Renal cortical epithelial cell (primary cell): ENCODE measurements at regions not wholly inside any gene's neighbourhood (a gene's known extent, or its start where the extent isn't known, plus 50 kb on each side); places are given as distances from the start of the nearest gene placed in this dataset.
"Not testable (repeated sequence)": the region's sequence is repeated elsewhere in the genome, so short reads cannot be mapped to it uniquely, and the experiment has no call there.

Experiments
- DNase-seq: peaks from one replicate; pipeline ENCODE4 v3.0.0-alpha.2; 2011; ENCODE audit warnings: low read depth

DNA sequence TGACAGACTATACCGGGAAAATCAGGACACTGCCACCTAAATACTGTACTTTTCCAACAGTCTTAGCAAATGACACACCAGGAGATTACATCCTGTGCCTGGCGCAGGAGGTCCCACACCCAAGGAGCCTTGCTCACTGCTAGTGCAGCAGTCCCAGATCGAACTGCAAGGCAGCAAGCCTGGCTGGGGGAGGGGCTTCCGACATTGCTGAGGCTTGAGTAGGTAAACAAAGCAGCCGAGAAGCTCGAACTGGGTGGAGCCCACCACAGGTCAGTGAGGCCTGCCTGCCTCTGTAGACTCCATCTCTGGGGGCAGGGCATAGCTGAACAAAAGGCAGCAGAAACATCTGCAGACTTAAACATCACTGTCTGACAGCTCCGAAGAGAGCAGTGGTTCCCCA lies 1360.0 kb downstream of the UQCRFS1 start:
- DNase-seq, result not testable (repeated sequence)

DNA sequence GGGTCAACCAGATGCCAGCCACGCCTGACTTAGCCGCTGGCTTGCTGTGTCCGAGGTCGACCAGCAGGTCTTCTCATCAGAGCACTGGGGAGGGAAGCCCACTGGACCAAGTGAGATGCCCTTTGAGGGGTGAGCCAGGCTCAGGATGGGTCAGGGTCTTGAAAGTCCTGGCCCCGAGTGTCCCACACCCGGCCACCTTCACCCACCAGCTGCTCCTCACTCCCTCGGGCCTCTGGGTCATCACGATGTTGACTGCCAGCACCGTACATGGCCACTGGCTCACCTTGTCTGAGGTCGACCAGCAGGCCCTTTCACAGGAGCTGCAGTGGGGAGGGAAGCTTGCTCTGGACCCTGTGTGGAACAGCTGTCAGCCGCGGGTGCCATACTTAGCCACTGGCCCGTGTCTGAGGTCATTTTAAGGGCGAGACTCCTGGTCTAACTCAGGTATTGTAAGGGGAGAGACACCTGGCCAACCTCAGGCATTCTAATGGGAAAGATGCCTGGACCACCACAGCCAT lies 1361.3 kb downstream of the UQCRFS1 start:
- DNase-seq, result no peak

DNA sequence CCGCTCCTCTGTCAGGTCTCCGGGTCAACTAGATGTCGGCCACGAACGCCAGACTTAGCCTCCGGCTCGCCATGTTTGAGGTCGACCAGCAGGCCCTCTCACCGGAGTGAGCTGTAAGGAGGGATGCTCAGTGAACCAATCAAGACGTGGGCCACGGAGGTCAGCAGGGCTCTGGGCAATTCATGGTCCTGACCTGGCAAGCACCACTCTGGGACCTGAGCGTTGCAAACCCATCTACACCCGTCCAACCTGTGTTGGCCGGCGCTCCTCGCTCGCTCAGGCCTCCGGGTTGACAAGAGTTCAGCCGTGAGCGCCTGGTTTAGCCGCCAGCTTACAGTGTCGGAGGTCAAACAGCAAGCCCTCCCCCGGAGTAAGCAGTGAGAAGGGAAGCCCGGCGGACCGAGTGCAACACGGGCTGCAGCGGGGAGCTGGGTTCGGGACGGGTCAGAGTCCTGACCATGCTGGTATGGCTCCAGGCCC lies 1361.9 kb downstream of the UQCRFS1 start:
- DNase-seq, result no peak

DNA sequence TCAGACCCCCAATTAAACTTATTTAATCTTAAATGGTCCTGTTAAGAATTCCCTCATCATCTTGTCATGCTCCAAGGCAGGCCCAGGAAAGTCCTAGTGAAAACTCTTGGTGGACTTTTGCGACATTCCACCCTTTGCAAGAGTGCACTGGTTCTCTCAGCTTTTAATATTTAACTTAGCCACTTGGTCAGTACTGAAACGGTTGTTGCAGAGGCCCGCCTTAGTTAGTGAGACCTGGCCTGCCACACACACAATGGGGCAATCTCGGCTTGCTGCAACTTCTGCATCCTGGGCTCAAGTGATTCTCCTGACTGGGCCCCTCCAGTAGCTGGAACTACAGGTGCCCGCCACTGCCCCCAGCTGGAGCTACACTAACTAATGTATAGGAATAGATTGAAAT lies 1366.0 kb downstream of the UQCRFS1 start:
- DNase-seq, result no peak

DNA sequence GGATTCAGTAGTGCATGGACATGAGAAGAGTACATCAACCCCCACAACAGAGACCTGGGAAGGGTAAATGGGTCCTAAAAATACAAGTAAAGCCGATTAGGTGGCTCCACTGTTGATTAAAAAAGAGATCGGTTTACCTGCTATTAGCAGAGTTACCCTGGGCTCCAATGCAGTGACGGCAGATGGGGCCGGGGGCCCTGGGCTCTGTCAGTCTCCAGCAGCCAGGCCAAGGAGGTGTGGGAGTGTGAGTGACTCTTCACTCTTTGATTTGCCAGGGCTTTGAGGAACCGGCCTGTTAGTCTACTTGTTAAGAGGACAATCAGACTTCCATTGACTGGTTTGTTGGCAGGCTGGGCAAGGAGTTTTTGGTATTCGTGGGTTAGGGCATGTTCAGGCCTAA lies 1368.7 kb downstream of the UQCRFS1 start:
- no peak for DNase-seq

DNA sequence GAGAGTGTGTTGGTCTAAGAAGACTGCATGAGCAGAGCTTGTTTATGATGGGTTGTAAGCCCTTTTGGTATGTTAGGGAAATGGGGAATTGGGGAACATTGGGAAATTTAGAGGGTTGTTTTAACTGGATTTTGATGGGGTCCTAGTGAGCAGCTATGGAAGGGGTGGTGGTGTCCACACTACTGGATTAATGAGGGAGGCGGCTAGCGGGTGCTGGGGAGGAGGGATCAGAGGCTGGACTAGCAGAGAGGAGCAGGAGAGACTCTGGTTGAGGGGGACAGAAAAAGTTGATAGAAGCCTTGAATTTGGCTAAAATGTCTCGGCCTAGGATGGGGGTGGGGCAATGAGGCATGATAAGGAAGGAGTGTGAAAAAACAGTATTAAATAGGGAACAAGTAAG lies 1369.1 kb downstream of the UQCRFS1 start:
- no peak for DNase-seq

DNA sequence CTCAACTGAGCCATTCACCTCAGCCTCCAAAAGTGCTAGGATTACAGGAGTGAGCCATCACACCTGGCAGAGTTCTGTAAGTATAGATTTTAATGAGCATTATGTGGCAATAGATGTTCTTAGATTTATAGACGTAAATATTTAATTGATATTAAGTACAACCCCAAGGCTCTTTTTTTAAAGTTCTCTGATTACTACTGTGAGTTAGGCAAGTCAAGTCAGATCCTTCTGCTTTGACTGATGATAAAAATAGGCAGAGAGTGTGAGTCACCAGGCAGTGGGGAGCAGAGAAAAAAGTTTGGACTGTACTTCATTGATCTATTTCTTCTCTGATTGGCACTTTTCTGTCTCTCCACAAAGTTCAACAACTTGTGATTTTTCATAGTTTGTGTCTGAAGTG lies 1379.9 kb downstream of the UQCRFS1 start:
- DNase-seq, result no peak

DNA sequence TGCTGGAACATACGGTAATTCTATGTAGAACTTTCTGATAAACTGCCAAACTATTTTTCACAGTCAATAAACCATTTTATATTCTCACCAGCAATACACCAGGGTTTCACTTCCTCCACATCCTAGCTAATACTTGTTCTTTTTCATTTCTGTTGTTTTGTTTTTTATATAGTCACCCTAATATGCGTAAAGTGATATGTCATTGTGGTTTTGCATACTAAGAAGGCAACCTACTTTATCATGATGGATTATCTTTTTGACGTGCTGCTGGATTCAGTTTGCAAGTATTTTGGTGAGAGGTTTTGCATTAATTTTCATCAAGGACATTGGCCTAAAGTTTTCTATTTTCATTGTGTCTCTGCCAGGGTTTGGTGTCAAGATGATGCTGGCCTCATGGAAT lies 1384.1 kb downstream of the UQCRFS1 start:
- DNase-seq, result no peak

DNA sequence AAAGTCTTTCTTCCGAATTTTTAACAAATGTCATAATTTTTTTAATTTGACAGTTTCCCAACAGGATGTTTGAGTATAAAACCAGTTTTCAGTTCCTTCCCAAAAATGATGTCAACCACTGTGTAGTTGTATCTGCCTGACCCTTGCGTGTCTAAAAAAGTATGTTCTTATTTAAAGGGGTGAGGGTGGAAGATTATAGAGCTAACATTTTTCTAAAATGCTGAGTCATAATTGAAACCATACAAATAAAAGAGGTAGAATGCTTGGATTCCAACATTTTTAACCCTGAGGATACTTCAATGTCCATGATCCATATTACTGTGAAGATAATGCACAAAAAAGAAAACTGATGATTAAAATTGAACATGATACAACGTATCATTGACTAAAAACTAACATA lies 1388.8 kb downstream of the UQCRFS1 start:
- no peak for DNase-seq

DNA sequence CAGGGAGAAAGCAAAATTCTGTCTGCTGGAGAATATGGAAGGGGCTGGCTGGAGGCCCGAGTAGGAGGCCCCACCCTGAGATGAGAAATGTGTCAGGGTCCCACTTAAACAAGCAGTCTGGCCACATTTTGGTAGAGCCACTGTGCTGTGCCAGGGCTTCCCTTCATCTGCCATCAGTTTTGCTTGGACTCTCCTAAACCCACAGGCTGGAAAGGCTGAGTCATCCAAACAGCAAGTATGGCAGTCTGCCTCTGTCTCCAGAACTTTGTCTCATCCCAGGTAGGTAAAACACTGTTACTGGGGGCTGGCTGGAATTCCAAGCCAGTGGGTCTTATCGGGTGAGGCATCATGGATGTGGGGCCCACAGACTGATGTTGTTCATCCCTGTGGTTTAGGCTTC lies 1390.6 kb downstream of the UQCRFS1 start:
- DNase-seq, result peak; percentile 1

DNA sequence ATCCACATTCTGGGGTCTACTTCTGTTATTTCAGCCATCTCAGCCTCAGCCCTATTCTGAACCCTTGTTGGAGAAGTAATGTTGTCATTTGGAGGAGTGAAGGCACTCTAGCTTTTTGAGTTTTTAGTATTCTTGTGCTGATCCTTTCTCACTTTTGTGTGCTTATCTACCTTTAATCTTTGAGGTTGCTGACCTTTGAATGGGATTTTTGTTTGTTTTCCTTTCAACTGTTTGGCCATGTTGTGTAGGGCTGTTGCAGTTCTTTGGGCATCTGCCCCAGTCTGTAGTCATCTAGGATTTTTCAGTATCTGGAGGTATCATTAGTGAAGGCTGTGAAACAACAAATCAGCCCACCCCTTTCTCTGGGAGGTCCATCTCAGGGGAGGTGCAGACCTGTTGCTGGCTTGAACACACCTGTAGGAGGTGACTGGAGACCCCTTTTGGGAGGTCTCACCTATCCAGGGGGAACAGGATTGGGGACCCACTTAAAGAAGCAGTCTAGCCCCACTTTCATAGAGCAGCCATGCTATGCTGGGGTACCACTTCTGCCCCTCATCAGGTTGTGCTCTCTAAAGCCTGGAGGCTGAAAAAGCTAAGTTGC lies 1391.4 kb downstream of the UQCRFS1 start:
- DNase-seq, result no peak

DNA sequence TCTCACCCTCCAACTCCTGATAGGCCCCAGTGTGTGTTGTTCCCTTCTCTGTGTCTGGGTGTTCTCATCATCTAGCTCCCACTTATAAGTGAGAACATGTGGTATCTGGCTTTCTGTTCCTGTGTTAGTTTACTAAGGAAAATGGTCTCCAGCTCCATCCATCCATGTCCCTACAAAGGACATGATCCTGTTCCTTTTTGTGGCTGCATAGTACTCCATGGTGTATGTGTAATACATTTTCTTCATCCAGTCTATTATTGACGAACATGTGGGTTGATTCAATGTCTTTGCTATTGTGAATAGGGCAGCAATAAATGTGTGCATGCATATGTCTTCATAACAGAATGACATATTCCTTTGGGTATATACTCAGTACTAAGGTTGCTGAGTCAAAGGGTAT lies 1397.0 kb downstream of the UQCRFS1 start:
- DNase-seq, result no peak

DNA sequence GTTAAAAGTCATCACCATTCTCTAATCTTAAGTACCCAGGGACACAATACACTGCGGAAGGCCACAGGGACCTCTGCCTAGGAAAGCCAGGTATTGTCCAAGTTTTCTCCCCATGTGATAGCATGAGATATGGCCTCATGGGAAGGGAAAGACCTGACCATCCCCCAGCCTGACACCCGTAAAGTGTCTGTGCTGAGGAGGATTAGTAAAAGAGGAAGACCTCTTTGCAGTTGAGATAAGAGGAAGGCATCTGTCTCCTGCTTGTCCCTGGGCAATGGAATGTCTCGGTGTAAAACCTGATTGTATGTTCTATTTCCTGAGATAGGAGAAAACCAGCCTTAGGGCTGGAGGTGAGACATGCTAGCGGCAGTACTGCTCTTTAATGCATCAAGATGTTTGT lies 1398.1 kb downstream of the UQCRFS1 start:
- DNase-seq, result not testable (repeated sequence)

DNA sequence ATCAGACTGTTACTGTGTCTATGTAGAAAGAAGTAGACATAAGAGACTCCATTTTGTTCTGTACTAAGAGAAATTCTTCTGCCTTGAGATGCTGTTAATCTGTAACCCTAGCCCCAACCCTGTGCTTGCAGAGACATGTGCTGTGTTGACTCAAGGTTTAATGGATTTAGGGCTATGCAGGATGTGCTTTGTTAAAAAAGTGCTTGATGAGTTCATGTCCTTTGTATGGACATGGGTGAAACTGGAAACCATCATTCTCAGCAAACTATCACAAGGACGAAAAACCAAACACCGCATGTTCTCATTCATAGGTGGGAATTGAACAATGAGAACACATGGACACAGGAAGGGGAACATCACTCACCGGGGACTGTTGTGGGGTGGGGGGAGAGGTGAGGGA lies 1398.7 kb downstream of the UQCRFS1 start:
- not testable (repeated sequence) for DNase-seq

DNA sequence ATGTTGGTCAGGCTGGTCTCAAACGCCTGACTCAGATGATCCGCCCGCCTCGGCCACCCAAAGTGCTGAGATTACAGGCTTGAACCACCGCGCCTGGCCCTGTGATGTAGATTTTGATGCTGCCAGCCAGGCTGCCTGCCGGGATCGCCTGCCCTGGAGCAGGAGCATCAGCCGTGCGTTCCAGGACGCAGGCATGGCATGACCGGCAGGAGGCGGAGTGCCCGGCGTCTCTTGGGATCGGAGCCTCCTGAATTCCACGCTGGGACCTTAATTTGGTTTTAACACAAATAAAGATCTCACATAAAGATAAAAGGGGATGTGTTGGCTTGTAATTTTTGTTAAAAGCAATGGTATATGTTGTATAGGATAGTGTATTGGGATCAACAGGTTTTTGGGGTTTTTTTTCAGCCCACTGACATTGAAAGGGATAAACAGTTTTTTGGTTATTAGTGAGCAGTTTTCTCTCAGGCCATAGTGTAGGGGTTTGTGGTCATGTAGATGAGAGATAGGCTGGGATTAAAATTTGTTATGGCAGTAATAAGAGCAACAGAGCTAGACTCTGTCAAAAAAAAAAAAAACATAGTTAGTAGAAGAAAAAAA lies 1406.4 kb downstream of the UQCRFS1 start:
- no peak for DNase-seq

DNA sequence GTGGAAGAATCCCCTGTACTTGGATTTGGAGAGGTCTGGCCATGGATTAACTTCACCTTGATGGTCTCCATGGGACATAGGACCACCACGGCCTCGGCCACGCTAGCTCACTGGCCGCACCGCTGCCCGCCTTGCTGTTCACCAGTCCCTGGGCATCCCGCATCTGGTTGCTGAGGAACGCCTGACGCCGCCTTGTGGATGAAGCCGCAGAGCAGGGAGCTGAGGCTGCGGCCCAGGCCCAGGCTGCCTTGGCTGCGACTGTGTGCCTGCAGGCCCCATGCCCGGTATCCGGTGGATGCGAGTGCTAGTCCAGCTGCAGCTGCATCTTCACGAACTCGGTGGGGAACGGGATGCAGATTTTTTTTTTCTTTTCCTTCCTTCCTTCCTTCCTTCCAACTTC lies 1407.1 kb downstream of the UQCRFS1 start:
- no peak for DNase-seq

DNA sequence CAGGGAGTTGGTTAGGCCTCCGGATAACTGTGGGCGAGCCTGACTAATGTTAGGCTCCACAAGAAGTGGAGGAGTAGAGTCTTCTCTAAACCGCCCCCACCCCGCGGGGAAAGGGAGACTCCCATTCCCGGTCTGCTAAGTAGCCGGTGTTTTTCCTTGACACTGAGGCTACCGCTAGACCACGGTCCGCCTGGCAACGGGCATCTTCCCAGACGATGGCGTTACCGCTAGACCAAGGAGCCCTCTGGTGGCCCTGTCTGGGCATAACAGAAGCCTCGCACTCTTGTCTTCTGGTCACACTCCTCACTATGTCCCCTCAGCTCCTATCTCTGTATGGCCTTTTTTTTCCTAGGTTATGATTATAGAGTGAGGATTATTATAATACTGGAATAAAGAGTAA lies 1410.7 kb downstream of the UQCRFS1 start:
- DNase-seq, result not testable (repeated sequence)

DNA sequence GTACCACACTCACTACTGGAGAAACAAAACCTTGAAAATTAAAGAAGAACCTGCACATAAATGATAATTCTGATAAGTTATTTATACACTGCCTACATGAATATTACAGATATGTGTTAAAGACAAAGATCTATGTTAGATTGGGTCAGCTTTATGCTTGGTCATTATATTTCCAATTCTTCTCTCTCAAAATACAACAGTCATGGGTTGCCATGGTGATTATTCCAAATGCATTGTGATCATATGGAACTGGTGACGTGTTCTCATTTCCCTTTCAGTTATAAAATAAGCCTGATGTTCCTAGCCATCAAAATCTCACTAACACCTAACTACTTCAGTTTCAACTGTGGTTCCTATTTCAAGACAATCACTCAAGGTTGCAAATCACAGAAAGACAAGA lies 1416.4 kb downstream of the UQCRFS1 start:
- DNase-seq, result no peak

DNA sequence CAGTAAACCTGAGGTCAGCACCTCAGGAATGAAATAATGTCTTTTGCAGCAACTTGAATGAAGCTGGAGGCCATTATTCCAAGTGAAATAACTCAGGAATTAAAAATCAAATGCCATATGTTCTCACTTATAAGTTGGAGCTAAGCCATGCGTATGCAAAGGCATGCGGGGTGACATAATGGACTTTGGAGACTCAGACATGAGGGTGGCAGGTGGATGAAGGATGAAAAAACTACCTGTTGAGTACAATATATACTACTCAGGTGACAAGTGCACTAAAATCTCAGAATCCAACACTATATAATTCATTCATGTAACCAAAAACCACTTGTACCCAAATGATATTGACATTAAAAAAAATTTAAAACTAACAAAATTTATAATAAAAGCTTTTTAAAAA lies 1416.9 kb downstream of the UQCRFS1 start:
- no peak for DNase-seq

DNA sequence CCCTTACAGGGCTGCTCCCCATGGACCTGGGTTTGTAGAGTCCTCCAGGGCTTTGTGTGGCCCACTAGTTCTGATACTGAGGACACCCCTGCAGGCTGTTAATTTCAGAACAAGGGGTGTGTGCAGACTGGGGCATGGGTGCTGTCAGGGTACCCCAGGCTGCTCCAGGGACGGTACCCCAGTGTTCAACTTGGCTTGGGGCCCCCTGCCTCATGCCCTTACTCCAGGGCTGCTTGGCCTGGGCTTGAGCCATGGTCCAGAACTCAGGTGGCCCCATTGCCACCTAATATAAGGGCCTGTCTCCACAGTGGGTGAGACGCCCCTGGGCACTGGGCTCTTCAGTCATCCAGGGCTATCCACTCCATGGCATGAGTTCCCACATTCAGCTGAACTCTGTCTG lies 1417.6 kb downstream of the UQCRFS1 start:
- DNase-seq, result no peak

DNA sequence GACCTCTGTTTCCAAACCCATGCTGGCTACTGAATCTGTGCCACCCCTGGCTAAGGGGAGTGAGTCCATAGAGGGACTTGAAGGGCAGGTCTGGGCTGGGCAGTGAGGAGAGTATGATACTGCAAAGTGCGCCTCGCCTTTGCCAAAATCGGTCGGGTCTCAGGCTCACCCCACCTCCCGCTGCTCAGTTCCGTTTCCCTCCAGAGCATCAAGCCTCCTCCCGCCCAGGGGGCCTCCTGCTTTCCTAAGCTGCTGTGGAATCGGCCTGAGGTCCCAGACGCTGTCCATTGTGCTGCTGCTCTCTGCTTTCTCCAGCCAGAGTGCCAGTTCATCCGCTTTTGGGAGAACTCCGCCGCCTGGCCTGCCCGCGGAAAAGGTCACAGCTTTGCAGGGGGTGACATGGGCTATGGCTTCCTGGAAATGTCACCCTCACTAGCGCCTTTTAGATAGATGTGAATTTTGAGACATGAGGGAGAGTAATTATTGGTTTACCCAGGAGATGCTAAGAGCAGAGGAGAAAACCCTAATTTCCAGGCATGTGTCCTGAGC lies 1418.4 kb downstream of the UQCRFS1 start:
- DNase-seq, result peak; percentile 30

DNA sequence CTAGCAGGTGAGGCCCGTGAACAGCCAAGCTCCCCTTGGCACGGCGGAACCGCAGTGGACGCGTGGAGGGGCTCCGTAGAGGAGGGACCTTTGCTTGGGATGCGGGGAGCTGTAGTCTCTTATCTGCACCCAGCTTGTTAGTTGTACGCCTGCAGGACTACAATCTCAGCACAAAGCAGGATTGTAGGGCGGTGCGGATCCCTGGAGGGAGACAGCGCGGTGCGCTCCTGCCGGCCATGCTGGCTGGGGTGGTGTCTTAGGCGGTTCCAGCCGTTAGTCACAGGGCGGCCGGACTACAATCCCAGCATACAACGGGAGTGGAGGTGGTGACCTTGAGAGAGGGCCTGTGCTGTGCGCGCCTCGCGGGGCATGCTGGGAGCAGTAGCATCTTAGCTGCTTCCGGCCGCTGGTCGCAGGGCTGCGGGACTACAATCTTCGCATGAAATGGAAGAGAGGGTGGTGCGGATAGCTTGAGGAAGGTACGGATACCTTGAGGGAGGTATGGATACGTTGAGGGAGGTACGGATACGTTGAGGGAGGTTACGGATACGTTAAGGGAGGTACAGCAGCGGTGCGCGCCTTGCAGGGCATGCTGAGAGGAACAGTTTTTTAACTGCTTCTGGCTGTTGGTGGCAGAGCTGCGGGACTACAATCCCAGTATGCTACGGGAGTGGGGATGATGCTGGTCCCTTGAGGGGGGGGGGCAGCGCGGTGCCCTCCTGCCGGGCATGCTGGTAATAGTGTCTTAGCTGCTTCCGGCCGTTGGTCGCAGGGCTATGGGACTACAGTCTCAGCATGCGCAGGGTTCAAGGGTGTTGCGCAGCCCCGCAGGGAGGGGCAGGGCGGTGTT lies 1419.1 kb downstream of the UQCRFS1 start:
- DNase-seq, result peak; percentile 89
